ENCODE measurements at regions not wholly inside any gene's neighbourhood (a gene's known extent, or its start where the extent isn't known, plus 50 kb on each side); places are given as distances from the start of the nearest gene placed in this dataset.

- H3K27me3 ChIP-seq (replicated peaks in 1 of 4; ENCODE audit: control extremely low read depth in 1 of 4, control insufficient read depth in 3 of 4, insufficient read depth in 4 of 4, low read length in 3 of 4) = no peaks in the 10 kb centered on the region
- H3K27me3 Mint-ChIP-seq = peaks cover 4% of the 10 kb centered on the region
- no peak overlapping the region for H2AFZ ChIP-seq (ENCODE audit: insufficient read depth, low read depth, low read length, poor library complexity, severe bottlenecking)
- no peak overlapping the region for H3K9ac ChIP-seq (ENCODE audit: low read length)
- no peaks in the 10 kb centered on the region for H4K20me1 ChIP-seq (ENCODE audit: control insufficient read depth, insufficient read depth, low read length, poor library complexity, severe bottlenecking)
- peaks cover 2% of the 10 kb centered on the region for H3K4me1 Mint-ChIP-seq
- H3K4me3 Mint-ChIP-seq = no peak overlapping the region
- TF ChIP-seq CTCF (IDR thresholded peaks at IDR 0.05) = no peak
- TF ChIP-seq EZH2 (IDR thresholded peaks at IDR 0.05; ENCODE audit: borderline replicate concordance, insufficient read depth, low read depth, low read length, poor library complexity, severe bottlenecking) = no peak
- H3K79me2 ChIP-seq (ENCODE audit: control insufficient read depth, insufficient read depth, low read length) = no peaks in the 10 kb centered on the region
- WGBS (ENCODE audit: insufficient coverage) = no CpG with 5 or more reads among the region's 1 CpG
- no peaks in the 10 kb centered on the region for H3K9me3 ChIP-seq (ENCODE audit: control extremely low read depth in 1 of 3, control insufficient read depth in 2 of 3, insufficient read depth in 1 of 3, low read length in 2 of 3)
- H3K27ac ChIP-seq (ENCODE audit: low read length in 2 of 2) = no peak overlapping the region
- no peaks in the 10 kb centered on the region for H3K9me3 Mint-ChIP-seq (ENCODE audit: insufficient read depth)
- ChIA-PET CTCF (no interaction called here), POLR2A (no interaction called here)
- ATAC-seq (ENCODE audit: low read depth) (no peak), DNase-seq (no peak)
- H3K4me1 ChIP-seq (ENCODE audit: control insufficient read depth in 2 of 2, insufficient read depth in 2 of 2, low read length in 2 of 2) = no peaks in the 10 kb centered on the region
- intact Hi-C loops (cut with micrococcal nuclease) = no loop called here
- no peaks in the 10 kb centered on the region for H3K36me3 ChIP-seq (replicated peaks in 1 of 2; ENCODE audit: control extremely low read depth in 1 of 2, control insufficient read depth in 1 of 2, extremely low read depth in 1 of 2, insufficient read depth in 2 of 2, low read length in 1 of 2)
- no peak overlapping the region for H3K27ac Mint-ChIP-seq
- H3K4me3 ChIP-seq (ENCODE audit: control extremely low read depth in 1 of 5, extremely low read depth in 1 of 5, insufficient read depth in 1 of 5, low read depth in 2 of 5, low read length in 4 of 5) = no peak overlapping the region
- H3K4me2 ChIP-seq (replicated peaks; ENCODE audit: low read depth, low read length, poor library complexity, severe bottlenecking) = no peak overlapping the region
These were observed 134.8 kb downstream of the INHBA start for GRCh38 chr7:41568135-41568534.

DNA sequence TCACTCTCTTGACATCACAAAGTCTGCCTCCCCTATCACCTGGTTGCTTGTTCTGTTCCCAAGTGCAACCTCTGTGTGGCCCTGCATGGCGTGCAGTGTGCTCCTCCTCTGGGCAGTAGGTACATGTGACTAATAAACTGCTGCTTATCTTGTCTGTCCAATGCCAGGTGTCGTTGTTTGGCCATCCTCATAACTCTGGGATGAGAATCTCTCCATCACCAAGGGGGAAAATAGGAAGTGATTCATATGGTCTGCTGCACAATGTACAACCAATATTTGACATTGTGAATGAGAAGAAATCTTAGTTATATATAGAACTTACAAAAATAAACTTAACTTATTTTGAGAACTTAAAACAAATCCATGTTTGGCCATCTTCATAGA, 135.2 kb downstream of the INHBA start:
- POLR2A ChIA-PET = no interaction called here
- Histone ChIP-seq H3K9ac (ENCODE audit: low read length) (no peak overlapping the region), H4K20me1 (ENCODE audit: control insufficient read depth, insufficient read depth, low read length, poor library complexity, severe bottlenecking) (no peaks in the 10 kb centered on the region), H3K9me3 (ENCODE audit: control extremely low read depth in 1 of 3, control insufficient read depth in 2 of 3, insufficient read depth in 1 of 3, low read length in 2 of 3) (no peaks in the 10 kb centered on the region), H2AFZ (ENCODE audit: insufficient read depth, low read depth, low read length, poor library complexity, severe bottlenecking) (no peak overlapping the region), H3K4me2 (replicated peaks; ENCODE audit: low read depth, low read length, poor library complexity, severe bottlenecking) (no peak overlapping the region), H3K4me1 (ENCODE audit: control insufficient read depth in 2 of 2, insufficient read depth in 2 of 2, low read length in 2 of 2) (no peaks in the 10 kb centered on the region), H3K79me2 (ENCODE audit: control insufficient read depth, insufficient read depth, low read length) (no peaks in the 10 kb centered on the region), H3K27me3 (replicated peaks in 1 of 4; ENCODE audit: control extremely low read depth in 1 of 4, control insufficient read depth in 3 of 4, insufficient read depth in 4 of 4, low read length in 3 of 4) (no peaks in the 10 kb centered on the region), H3K27ac (ENCODE audit: low read length in 2 of 2) (no peak overlapping the region), H3K36me3 (replicated peaks in 1 of 2; ENCODE audit: control extremely low read depth in 1 of 2, control insufficient read depth in 1 of 2, extremely low read depth in 1 of 2, insufficient read depth in 2 of 2, low read length in 1 of 2) (no peaks in the 10 kb centered on the region), H3K4me3 (ENCODE audit: control extremely low read depth in 1 of 5, extremely low read depth in 1 of 5, insufficient read depth in 1 of 5, low read depth in 2 of 5, low read length in 4 of 5) (no peak overlapping the region)
- Mint-ChIP-seq H3K4me1 (peaks cover 2% of the 10 kb centered on the region), H3K9me3 (ENCODE audit: insufficient read depth) (no peaks in the 10 kb centered on the region), H3K27me3 (peaks cover 4% of the 10 kb centered on the region), H3K4me3 (no peak overlapping the region), H3K27ac (no peak overlapping the region)
- no peak for TF ChIP-seq EZH2 (IDR thresholded peaks at IDR 0.05; ENCODE audit: borderline replicate concordance, insufficient read depth, low read depth, low read length, poor library complexity, severe bottlenecking)
- no peak for TF ChIP-seq CTCF (IDR thresholded peaks at IDR 0.05)
- intact Hi-C loops (cut with micrococcal nuclease) = no loop called here
- no peak for ATAC-seq (ENCODE audit: low read depth)
- CTCF ChIA-PET = no interaction called here
- WGBS (ENCODE audit: insufficient coverage) = no CpG with 5 or more reads among the region's 2 CpGs
- no peak for DNase-seq
